ENCODE measurements at regions not wholly inside any gene's neighbourhood (a gene's known extent, or its start where the extent isn't known, plus 50 kb on each side); places are given as distances from the start of the nearest gene placed in this dataset.
A peak's percentile ranks its signal among the peaks of the same experiment; 100 is the strongest.

GRCh38 chr11:15585602-15586331 is 471.0 kb downstream of the INSC start:
- no peak for DNase-seq

GRCh38 chr11:15586741-15587473 is 472.2 kb downstream of the INSC start:
- DNase-seq = no peak

- no peak for DNase-seq
Observed at GRCh38 chr11:15589070-15589626, 474.4 kb downstream of the INSC start.

GRCh38 chr11:15590132-15590531 is 475.4 kb downstream of the INSC start:
- no peak for DNase-seq

GRCh38 chr11:15591112-15591537 is 476.4 kb downstream of the INSC start:
- DNase-seq = no peak

- no peak for DNase-seq
Observed at GRCh38 chr11:15594607-15595006, 479.9 kb downstream of the INSC start.

- DNase-seq = no peak
Observed at GRCh38 chr11:15599376-15599775, 484.7 kb downstream of the INSC start.

- no peak for DNase-seq
Observed at GRCh38 chr11:15602047-15602446, 487.3 kb downstream of the INSC start.

- DNase-seq = no peak
Observed at GRCh38 chr11:15602785-15603567, 488.3 kb downstream of the INSC start.

- DNase-seq = no peak
Observed at GRCh38 chr11:15605094-15605493, 490.4 kb downstream of the INSC start.

GRCh38 chr11:15607361-15608036 is 492.8 kb downstream of the INSC start:
- DNase-seq = no peak

GRCh38 chr11:15609445-15609844 is 494.7 kb downstream of the INSC start:
- no peak for DNase-seq

- DNase-seq = no peak
Observed at GRCh38 chr11:15610881-15611280, 496.2 kb downstream of the INSC start.

- DNase-seq = peak; percentile 2
Observed at GRCh38 chr11:15613251-15613650, 498.5 kb downstream of the INSC start.

- no peak for DNase-seq
Observed at GRCh38 chr11:15613789-15614188, 499.1 kb downstream of the INSC start.

GRCh38 chr11:15615398-15616096 is 500.8 kb downstream of the INSC start:
- no peak for DNase-seq

- DNase-seq = no peak
Observed at GRCh38 chr11:15616130-15617105, 501.7 kb downstream of the INSC start.

GRCh38 chr11:15617126-15617525 is 502.4 kb downstream of the INSC start:
- DNase-seq = no peak

- DNase-seq = no peak
Observed at GRCh38 chr11:15618583-15619032, 503.9 kb downstream of the INSC start.

GRCh38 chr11:15621565-15621964 is 506.8 kb downstream of the INSC start:
- DNase-seq = no peak

Data from fibroblast of skin of back (primary cell).